22Rv1 (cell line): ENCODE measurements at regions not wholly inside any gene's neighbourhood (a gene's known extent, or its start where the extent isn't known, plus 50 kb on each side); places are given as distances from the start of the nearest gene placed in this dataset.

ENCODE experiments used
- CTCF ChIP-seq: fragments of 450-650 bp; IDR thresholded peaks from 2 replicates; pipeline ENCODE4 v1.5.1; 2017; ENCODE audit warnings: mild to moderate bottlenecking
- ZFX ChIP-seq: fragments of 450-650 bp; IDR thresholded peaks from 2 replicates; pipeline ENCODE4 v1.6.1; 2017; ENCODE audit warnings: antibody characterized with exemption, borderline replicate concordance

GRCh38 chrX:87890437-87890836, 372.8 kb downstream of the KLHL4 start:
- no peak for TF ChIP-seq CTCF
- no peak for TF ChIP-seq ZFX
